ENCODE measurements at regions not wholly inside any gene's neighbourhood (a gene's known extent, or its start where the extent isn't known, plus 50 kb on each side); places are given as distances from the start of the nearest gene placed in this dataset.

GRCh38 chr2:14735696-14736095 is 103.2 kb downstream of the LRATD1 start:
- Mint-ChIP-seq H3K27ac (ENCODE audit: unreplicated experiment) (no peak overlapping the region), H3K4me3 (ENCODE audit: unreplicated experiment) (no peak overlapping the region), H3K9me3 (ENCODE audit: unreplicated experiment) (peaks cover 2% of the 10 kb centered on the region), H3K4me1 (ENCODE audit: low read depth, unreplicated experiment) (no peaks in the 10 kb centered on the region), H3K36me3 (ENCODE audit: unreplicated experiment) (no peaks in the 10 kb centered on the region), H3K27me3 (ENCODE audit: unreplicated experiment) (no peaks in the 10 kb centered on the region)
- no peak for TF ChIP-seq CTCF (IDR thresholded peaks at IDR 0.05; ENCODE audit: partially characterized antibody, unreplicated experiment)
- no peak for DNase-seq

DNA sequence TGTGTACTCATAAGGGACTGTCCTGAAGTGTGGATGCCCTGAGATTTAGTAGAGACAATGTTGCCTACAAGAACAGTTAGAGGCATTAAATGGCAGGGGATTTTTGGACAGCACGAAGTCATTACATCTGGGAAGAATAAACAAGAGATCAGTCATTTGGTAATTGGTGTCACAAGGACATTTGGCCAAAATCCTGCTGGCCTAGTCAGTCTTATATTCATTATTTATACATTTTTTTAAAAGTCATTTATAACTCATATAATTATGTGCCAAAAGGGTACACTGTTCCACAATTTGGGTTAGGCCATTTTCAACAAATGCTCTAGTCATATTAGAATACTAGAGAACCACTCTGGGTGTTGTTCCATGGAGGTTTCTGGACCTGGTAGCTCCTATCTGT is 104.7 kb downstream of the LRATD1 start:
- DNase-seq: no peak
- Mint-ChIP-seq H3K4me1 (ENCODE audit: low read depth, unreplicated experiment) (no peaks in the 10 kb centered on the region), H3K9me3 (ENCODE audit: unreplicated experiment) (peaks cover 2% of the 10 kb centered on the region)

DNA sequence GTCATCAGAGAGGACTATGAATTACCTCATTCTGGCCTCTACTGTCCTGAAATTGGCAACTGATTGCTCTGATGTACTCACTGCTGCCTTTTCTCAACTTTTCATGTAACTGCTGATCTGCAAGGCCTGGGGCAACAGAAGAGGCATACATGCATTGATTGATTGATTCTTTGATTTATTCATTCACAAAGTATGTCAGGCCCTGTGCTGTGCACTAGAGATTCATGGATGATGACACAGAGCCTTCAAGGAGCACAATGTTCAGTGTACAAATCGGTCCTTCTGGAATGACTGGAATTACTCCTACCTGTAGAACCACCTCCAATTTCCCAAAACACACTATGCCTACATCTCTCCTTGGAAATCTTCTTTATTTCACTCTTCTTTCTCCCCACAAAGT is 111.3 kb downstream of the LRATD1 start:
- H3K4me1 Mint-ChIP-seq (ENCODE audit: low read depth, unreplicated experiment): no peaks in the 10 kb centered on the region
- no peaks in the 10 kb centered on the region for H3K36me3 Mint-ChIP-seq (ENCODE audit: unreplicated experiment)
- no peak overlapping the region for H3K27ac Mint-ChIP-seq (ENCODE audit: unreplicated experiment)
- no peaks in the 10 kb centered on the region for H3K27me3 Mint-ChIP-seq (ENCODE audit: unreplicated experiment)
- no peak overlapping the region for H3K4me3 Mint-ChIP-seq (ENCODE audit: unreplicated experiment)
- TF ChIP-seq CTCF (IDR thresholded peaks at IDR 0.05; ENCODE audit: partially characterized antibody, unreplicated experiment): no peak
- H3K9me3 Mint-ChIP-seq (ENCODE audit: unreplicated experiment): peaks cover 2% of the 10 kb centered on the region
- DNase-seq: no peak

More for the DNA sequence above, 104.7 kb downstream of the LRATD1 start:
- Mint-ChIP-seq H3K36me3 (ENCODE audit: unreplicated experiment) (no peaks in the 10 kb centered on the region), H3K27me3 (ENCODE audit: unreplicated experiment) (no peaks in the 10 kb centered on the region), H3K4me3 (ENCODE audit: unreplicated experiment) (no peak overlapping the region), H3K27ac (ENCODE audit: unreplicated experiment) (no peak overlapping the region)
- no peak for TF ChIP-seq CTCF (IDR thresholded peaks at IDR 0.05; ENCODE audit: partially characterized antibody, unreplicated experiment)

GRCh38 chr2:14745288-14746076 is 113.0 kb downstream of the LRATD1 start:
- no peak overlapping the region for H3K4me3 Mint-ChIP-seq (ENCODE audit: unreplicated experiment)
- no peaks in the 10 kb centered on the region for H3K9me3 Mint-ChIP-seq (ENCODE audit: unreplicated experiment)
- H3K36me3 Mint-ChIP-seq (ENCODE audit: unreplicated experiment): no peaks in the 10 kb centered on the region
- no peaks in the 10 kb centered on the region for H3K4me1 Mint-ChIP-seq (ENCODE audit: low read depth, unreplicated experiment)
- DNase-seq: no peak
- H3K27ac Mint-ChIP-seq (ENCODE audit: unreplicated experiment): no peak overlapping the region
- H3K27me3 Mint-ChIP-seq (ENCODE audit: unreplicated experiment): no peaks in the 10 kb centered on the region
- TF ChIP-seq CTCF (IDR thresholded peaks at IDR 0.05; ENCODE audit: partially characterized antibody, unreplicated experiment): no peak

DNA sequence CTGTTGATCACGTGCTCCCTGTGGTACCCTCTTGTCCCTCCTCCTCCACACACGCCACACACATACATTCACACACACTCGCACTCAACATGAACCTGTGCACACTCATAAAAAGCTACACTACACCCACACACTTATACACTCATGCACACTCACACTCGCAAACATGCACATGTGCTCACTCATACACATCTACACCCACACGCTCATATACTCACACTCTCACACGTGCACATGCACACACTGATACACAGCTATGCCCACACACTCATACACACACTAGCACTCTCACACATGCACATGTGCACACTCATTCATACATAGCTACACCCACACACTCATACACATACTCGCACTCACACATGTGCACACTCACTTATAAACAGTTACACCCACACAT is 113.6 kb downstream of the LRATD1 start:
- no peak for TF ChIP-seq CTCF (IDR thresholded peaks at IDR 0.05; ENCODE audit: partially characterized antibody, unreplicated experiment)
- no peak overlapping the region for H3K27ac Mint-ChIP-seq (ENCODE audit: unreplicated experiment)
- H3K36me3 Mint-ChIP-seq (ENCODE audit: unreplicated experiment): no peaks in the 10 kb centered on the region
- no peak overlapping the region for H3K4me3 Mint-ChIP-seq (ENCODE audit: unreplicated experiment)
- no peak for DNase-seq
- H3K27me3 Mint-ChIP-seq (ENCODE audit: unreplicated experiment): no peaks in the 10 kb centered on the region
- no peaks in the 10 kb centered on the region for H3K9me3 Mint-ChIP-seq (ENCODE audit: unreplicated experiment)
- no peaks in the 10 kb centered on the region for H3K4me1 Mint-ChIP-seq (ENCODE audit: low read depth, unreplicated experiment)
